ENCODE measurements at regions not wholly inside any gene's neighbourhood (a gene's known extent, or its start where the extent isn't known, plus 50 kb on each side); places are given as distances from the start of the nearest gene placed in this dataset.

DNA sequence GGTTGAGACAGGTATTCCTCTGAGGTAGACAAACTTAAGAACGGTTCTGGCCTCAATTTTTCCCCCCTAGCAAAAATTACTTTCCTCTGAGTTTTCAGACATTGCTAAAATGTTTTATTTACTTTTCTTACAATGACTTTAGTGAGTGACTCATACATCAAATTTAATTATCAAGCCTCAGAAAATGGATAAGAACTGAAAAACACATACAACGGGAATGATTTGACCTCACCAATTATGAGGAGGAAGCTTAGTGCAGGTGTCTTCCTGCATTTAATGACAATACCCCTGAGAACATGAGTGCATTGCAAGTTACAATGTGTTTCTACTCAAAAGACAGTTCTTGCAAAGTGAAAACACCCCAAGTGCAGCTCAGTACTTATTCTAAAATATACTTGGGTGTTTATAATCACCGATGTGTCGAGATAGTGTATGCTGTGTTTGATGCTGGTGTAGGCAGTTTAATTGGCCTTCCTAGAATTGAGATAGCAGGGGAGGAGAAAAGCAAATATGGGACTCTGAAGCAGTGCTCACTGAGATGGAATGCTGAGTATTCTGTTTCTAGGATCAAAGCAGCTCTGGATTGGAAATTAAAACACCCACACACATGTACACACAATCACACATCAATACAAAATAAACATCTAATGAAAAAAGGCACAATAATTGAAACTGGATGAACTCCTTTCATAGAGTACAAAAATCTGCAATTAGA lies 189.5 kb upstream of the SLC10A2 start:
- Histone ChIP-seq H3K4me3 (no peak overlapping the region), H3K36me3 (no peaks in the 10 kb centered on the region), H3K4me1 (no peaks in the 10 kb centered on the region), H3K27me3 (no peaks in the 10 kb centered on the region), H3K9me3 (no peaks in the 10 kb centered on the region), H3K27ac (no peak overlapping the region)
- no peak for DNase-seq
- TF ChIP-seq, protein P1, sequence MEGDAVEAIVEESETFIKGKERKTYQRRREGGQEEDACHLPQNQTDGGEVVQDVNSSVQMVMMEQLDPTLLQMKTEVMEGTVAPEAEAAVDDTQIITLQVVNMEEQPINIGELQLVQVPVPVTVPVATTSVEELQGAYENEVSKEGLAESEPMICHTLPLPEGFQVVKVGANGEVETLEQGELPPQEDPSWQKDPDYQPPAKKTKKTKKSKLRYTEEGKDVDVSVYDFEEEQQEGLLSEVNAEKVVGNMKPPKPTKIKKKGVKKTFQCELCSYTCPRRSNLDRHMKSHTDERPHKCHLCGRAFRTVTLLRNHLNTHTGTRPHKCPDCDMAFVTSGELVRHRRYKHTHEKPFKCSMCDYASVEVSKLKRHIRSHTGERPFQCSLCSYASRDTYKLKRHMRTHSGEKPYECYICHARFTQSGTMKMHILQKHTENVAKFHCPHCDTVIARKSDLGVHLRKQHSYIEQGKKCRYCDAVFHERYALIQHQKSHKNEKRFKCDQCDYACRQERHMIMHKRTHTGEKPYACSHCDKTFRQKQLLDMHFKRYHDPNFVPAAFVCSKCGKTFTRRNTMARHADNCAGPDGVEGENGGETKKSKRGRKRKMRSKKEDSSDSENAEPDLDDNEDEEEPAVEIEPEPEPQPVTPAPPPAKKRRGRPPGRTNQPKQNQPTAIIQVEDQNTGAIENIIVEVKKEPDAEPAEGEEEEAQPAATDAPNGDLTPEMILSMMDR (IDR thresholded peaks at IDR 0.05): no peak
- intact Hi-C loops (cut with DNase I; ENCODE audit: low total_unique reads): no loop called here

DNA sequence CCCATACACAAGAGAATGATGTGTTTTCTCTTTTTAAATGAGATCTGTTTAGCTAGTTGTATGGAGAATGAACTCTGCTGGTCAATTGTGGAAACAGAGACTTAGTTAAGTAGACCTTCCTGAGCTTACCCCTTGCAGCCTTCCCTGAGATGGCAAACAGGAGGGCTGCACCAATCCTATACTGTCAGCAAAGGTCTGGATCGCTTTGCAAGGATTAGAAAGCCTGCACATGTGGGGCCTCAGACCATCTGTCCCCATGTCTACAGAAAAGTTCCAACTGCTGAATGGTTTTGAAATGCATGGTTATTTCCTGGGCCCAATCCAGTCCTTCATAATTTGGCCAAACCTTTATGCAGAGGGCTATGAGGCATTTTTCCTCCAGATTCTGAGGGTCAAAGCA lies 183.9 kb upstream of the SLC10A2 start:
- H3K27ac ChIP-seq: no peak overlapping the region
- H3K36me3 ChIP-seq: no peaks in the 10 kb centered on the region
- H3K9me3 ChIP-seq: no peaks in the 10 kb centered on the region
- TF ChIP-seq, protein P1 (IDR thresholded peaks at IDR 0.05): no peak
- no peaks in the 10 kb centered on the region for H3K4me1 ChIP-seq
- no peak for DNase-seq
- intact Hi-C loops (cut with DNase I; ENCODE audit: low total_unique reads): no loop called here
- no peak overlapping the region for H3K4me3 ChIP-seq
- H3K27me3 ChIP-seq: no peaks in the 10 kb centered on the region

DNA sequence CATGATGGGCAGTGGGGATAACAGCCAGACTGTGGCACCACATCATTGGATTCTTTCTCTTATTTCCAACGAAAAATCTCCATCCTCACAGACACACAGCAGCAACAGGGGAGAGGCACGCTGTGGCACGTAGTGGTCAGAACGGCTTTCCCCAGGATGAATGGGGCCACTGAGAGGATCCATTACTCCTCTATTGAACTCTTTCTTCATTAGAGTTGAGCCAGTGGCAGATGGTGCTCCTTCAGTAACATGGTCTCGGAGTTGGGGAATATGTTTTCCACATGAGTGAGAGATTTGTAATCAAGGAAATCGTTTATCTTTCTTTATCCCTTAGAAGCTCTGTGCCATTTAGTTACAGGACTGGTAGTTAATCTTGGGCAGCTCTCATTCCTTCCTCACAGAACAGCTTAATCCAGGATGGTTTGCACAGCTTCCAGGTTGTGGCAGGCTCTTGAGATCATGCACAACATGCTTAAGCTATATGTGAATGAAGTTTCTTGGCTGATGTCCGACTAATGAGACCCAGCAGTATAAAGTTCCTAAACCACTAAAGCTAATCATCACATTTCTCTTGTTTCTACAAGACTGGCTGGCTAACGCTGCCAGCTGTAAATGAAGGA lies 180.5 kb upstream of the SLC10A2 start:
- no peak overlapping the region for H3K4me3 ChIP-seq
- no peak for DNase-seq
- TF ChIP-seq, protein P1 (IDR thresholded peaks at IDR 0.05): no peak
- H3K9me3 ChIP-seq: no peaks in the 10 kb centered on the region
- no peaks in the 10 kb centered on the region for H3K4me1 ChIP-seq
- intact Hi-C loops (cut with DNase I; ENCODE audit: low total_unique reads): no loop called here
- no peaks in the 10 kb centered on the region for H3K27me3 ChIP-seq
- no peaks in the 10 kb centered on the region for H3K36me3 ChIP-seq
- H3K27ac ChIP-seq: no peak overlapping the region

DNA sequence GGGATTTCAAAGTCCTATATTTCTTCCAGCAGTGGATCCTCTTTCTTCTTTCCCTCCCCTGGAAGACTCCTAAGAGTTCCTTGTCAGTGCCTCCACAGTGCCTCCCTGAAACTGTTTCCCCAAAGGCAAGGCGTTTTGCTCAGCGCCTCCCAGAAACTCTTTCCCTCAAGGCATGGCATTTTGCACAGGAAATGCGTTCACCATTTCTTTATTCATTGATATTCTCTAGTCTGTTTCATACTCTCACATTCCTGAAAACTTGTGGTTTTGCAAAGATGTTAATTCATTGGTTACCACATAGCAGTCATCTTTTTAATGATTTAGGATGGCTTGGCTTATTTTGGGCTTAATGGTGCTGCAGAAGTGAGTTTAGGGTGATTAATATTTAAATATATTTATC lies 177.3 kb upstream of the SLC10A2 start:
- H3K9me3 ChIP-seq: no peaks in the 10 kb centered on the region
- H3K4me1 ChIP-seq: no peaks in the 10 kb centered on the region
- intact Hi-C loops (cut with DNase I; ENCODE audit: low total_unique reads): no loop called here
- no peaks in the 10 kb centered on the region for H3K27me3 ChIP-seq
- H3K27ac ChIP-seq: no peak overlapping the region
- no peak overlapping the region for H3K4me3 ChIP-seq
- no peaks in the 10 kb centered on the region for H3K36me3 ChIP-seq
- TF ChIP-seq, protein P1 (IDR thresholded peaks at IDR 0.05): no peak
- DNase-seq: no peak

DNA sequence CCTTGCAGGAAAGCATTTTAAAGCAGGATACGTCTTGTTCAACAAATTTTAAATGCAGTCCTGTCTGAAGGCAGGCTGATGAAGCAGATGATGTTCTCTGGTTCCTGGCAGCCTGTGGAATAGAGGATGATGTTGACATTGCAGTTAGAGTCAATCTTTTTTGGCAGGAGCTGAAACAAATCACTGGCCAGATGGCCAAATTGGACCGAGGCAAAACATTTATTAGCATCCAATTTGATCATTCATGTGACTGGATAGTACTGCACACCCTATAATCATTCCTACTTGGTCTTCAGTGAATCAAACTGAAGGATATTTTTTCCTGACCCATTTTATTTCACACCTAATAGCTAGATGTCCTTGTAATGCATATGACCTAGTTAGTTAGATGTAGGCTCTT lies 172.2 kb upstream of the SLC10A2 start:
- DNase-seq: no peak

More for the DNA sequence above, 172.2 kb upstream of the SLC10A2 start:
- no peak overlapping the region for H3K4me3 ChIP-seq
- intact Hi-C loops (cut with DNase I; ENCODE audit: low total_unique reads): no loop called here
- H3K4me1 ChIP-seq: no peaks in the 10 kb centered on the region
- H3K36me3 ChIP-seq: no peaks in the 10 kb centered on the region
- peaks cover 0 to 3% (median 0%) of the 10 kb centered on the region in 3 donors for H3K9me3 ChIP-seq
- no peak overlapping the region for H3K27ac ChIP-seq
- TF ChIP-seq, protein P1 (IDR thresholded peaks at IDR 0.05): no peak
- no peaks in the 10 kb centered on the region for H3K27me3 ChIP-seq
